Body of pancreas (tissue), 4 donors: ENCODE measurements at regions not wholly inside any gene's neighbourhood (a gene's known extent, or its start where the extent isn't known, plus 50 kb on each side); places are given as distances from the start of the nearest gene placed in this dataset.

Source experiments
- CTCF ChIP-seq, 7 experiments: fragments of 450-650 bp in 4 of 7; fragments of 200-600 bp in 3 of 7; sonication (generic) in 3 of 7; IDR thresholded peaks; one replicate each; pipeline ENCODE4 v1.5.1; 2016 to 2019; ENCODE audit warnings: antibody characterized with exemption in 7 of 7
- POLR2A ChIP-seq, 3 donors: fragments of 450-650 bp; IDR thresholded peaks; one replicate each; pipeline ENCODE4 v1.6.1; 2016; ENCODE audit warnings: antibody characterized with exemption in 3 of 3, mild to moderate bottlenecking in 2 of 3

GRCh38 chr14:22152903-22153302 lies 436.1 kb downstream of the DAD1 start:
- TF ChIP-seq CTCF (IDR thresholded peaks at IDR 0.05) (no peak), POLR2A (IDR thresholded peaks at IDR 0.05) (no peak)
